HG03045 (cell line): ENCODE measurements at regions not wholly inside any gene's neighbourhood (a gene's known extent, or its start where the extent isn't known, plus 50 kb on each side); places are given as distances from the start of the nearest gene placed in this dataset.
"Not testable (repeated sequence)": the region's sequence is repeated elsewhere in the genome, so short reads cannot be mapped to it uniquely, and the experiment has no call there.

Source experiments
- ATAC-seq: cut with Tn5 transposase; IDR thresholded peaks from one replicate; pipeline ENCODE4 v1.9.1; 2021; ENCODE audit warnings: mild to moderate bottlenecking, moderate library complexity; ENCODE audit not compliant: unreplicated experiment

GRCh38 chr18:60883587-60883986 lies 449.6 kb upstream of the CDH20 start:
- no peak for ATAC-seq

- no peak for ATAC-seq
These were observed 445.1 kb upstream of the CDH20 start for GRCh38 chr18:60888071-60888624.

GRCh38 chr18:60889442-60889841 lies 443.8 kb upstream of the CDH20 start:
- ATAC-seq: no peak

- no peak for ATAC-seq
These were observed 441.3 kb upstream of the CDH20 start for GRCh38 chr18:60891936-60892335.

- no peak for ATAC-seq
These were observed 440.8 kb upstream of the CDH20 start for GRCh38 chr18:60892441-60892840.

- ATAC-seq: no peak
These were observed 440.4 kb upstream of the CDH20 start for GRCh38 chr18:60892855-60893254.

GRCh38 chr18:60893355-60894097 lies 439.7 kb upstream of the CDH20 start:
- no peak for ATAC-seq

GRCh38 chr18:60894254-60894945 lies 438.8 kb upstream of the CDH20 start:
- ATAC-seq: no peak

- no peak for ATAC-seq
These were observed 438.0 kb upstream of the CDH20 start for GRCh38 chr18:60895181-60895580.

- no peak for ATAC-seq
These were observed 435.1 kb upstream of the CDH20 start for GRCh38 chr18:60898111-60898510.

- ATAC-seq: no peak
These were observed 427.5 kb upstream of the CDH20 start for GRCh38 chr18:60905699-60906098.

- no peak for ATAC-seq
These were observed 422.7 kb upstream of the CDH20 start for GRCh38 chr18:60910534-60910933.

GRCh38 chr18:60911504-60911903 lies 421.7 kb upstream of the CDH20 start:
- no peak for ATAC-seq

GRCh38 chr18:60915160-60915559 lies 418.1 kb upstream of the CDH20 start:
- ATAC-seq: no peak

GRCh38 chr18:60918862-60919261 lies 414.4 kb upstream of the CDH20 start:
- not testable (repeated sequence) for ATAC-seq

- no peak for ATAC-seq
These were observed 407.3 kb upstream of the CDH20 start for GRCh38 chr18:60925892-60926291.

GRCh38 chr18:60929966-60930365 lies 403.3 kb upstream of the CDH20 start:
- ATAC-seq: no peak

- no peak for ATAC-seq
These were observed 398.0 kb upstream of the CDH20 start for GRCh38 chr18:60935041-60935910.

- no peak for ATAC-seq
These were observed 397.1 kb upstream of the CDH20 start for GRCh38 chr18:60936101-60936500.

GRCh38 chr18:60943297-60943696 lies 389.9 kb upstream of the CDH20 start:
- no peak for ATAC-seq

GRCh38 chr18:60950634-60951033 lies 382.6 kb upstream of the CDH20 start:
- no peak for ATAC-seq
